ENCODE measurements at regions not wholly inside any gene's neighbourhood (a gene's known extent, or its start where the extent isn't known, plus 50 kb on each side); places are given as distances from the start of the nearest gene placed in this dataset.

- DNase-seq = no peak
These were observed 220.9 kb upstream of the CDC14C start for GRCh38 chr7:48703466-48703865.

- DNase-seq = no peak
These were observed 216.2 kb upstream of the CDC14C start for GRCh38 chr7:48708122-48708521.

- no peak for DNase-seq
These were observed 215.7 kb upstream of the CDC14C start for GRCh38 chr7:48708635-48709034.

DNA sequence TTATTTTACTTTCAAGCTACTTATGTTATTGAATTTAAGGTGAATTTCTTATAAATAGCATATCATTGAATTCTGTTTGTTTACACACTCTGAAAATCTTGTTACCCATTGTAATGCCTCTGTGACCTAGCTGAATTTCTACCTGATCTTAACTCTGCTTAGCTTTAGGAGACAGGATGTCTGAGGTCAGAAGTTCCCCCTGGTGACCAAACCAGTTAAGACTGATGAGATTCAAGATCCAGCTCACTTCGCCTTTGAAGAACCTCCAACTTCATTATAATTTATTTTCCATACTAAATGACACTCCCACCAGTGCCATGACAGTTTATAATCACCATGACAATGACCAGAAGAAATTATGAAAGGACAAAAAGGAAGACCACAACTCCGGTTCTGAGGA lies 213.4 kb upstream of the CDC14C start:
- DNase-seq = no peak

DNA sequence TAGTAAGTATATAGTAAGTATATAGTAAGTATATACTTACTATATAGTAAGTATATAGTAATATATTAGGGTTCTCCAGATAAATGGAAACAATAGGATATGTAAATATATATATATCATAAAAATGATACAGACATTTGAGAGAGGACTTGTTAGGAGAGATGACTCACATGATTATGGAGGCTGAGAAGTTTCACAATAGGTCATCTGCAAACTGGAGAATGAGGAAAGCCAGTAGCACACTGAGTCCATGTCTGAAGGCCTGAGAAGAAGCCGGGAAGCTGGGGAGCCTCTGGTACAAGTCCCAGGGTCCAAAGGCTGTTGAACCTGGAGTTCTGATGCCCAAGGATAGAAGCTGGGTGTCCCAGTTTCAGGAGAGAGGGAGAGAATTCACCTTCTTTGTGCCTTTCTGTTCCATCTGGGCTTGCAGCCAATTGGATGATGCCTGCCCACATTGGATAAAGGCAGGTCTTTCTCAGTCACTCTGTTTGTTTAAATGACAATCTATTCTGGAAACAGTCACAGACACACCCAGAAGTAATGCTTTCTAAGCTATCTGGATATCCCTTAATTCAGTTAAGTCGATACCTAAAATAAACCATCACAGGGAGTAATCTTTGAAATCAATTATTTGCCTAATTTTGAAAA lies 205.5 kb upstream of the CDC14C start:
- DNase-seq = no peak

- DNase-seq = no peak
These were observed 195.5 kb upstream of the CDC14C start for GRCh38 chr7:48728799-48729198.

DNA sequence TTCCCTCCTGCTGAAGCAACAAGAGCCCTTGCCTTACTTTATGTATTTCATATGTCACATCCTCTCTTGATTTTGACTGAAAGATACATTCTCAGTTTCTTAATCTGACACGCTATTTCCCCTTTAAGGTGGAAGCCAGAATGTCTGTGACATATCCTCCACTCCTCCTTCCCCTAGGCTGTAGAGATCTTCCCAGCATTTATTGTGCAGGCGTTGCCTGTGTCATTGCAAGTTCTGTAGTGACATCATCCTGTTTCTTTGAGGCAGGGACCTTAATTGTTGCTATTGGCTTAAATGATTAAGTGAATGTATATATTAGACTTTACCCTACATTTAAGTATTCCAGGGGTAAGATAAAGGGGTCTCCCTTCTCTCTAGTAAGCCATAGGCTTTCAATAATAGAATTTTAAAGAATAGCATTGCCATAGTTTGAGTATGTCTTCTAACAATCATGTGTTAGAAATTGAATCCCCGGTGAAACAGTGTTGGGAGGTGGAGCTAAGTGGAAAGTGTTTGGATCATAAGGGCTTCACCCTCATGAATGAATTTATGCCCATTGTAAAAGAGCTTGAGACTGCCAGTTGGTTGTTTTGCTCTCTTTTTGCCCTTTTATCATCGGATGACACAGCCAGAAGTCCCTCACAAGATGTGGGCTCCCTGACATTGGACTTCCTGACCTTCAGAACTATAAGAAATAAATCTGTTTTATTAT lies 189.5 kb upstream of the CDC14C start:
- no peak for DNase-seq

DNA sequence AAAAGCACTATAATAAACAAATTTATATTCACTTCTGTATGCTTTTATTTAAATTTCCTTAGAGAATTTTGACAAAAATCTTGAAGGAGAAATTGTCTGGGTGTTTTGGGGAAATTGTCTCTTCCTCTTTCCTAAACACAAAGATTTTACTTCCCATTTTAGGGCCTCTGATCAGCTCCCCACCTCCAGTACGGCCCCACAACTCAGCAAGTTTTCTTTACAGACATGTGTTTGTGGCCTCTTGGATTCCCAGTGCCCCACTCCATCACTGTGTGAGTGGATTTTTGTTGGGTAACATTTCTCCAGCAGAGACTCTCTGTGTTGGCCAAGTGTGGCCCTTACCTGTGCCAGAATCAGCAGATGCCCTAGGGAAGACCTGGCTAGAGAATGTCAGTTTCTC lies 182.8 kb upstream of the CDC14C start:
- DNase-seq = no peak

DNA sequence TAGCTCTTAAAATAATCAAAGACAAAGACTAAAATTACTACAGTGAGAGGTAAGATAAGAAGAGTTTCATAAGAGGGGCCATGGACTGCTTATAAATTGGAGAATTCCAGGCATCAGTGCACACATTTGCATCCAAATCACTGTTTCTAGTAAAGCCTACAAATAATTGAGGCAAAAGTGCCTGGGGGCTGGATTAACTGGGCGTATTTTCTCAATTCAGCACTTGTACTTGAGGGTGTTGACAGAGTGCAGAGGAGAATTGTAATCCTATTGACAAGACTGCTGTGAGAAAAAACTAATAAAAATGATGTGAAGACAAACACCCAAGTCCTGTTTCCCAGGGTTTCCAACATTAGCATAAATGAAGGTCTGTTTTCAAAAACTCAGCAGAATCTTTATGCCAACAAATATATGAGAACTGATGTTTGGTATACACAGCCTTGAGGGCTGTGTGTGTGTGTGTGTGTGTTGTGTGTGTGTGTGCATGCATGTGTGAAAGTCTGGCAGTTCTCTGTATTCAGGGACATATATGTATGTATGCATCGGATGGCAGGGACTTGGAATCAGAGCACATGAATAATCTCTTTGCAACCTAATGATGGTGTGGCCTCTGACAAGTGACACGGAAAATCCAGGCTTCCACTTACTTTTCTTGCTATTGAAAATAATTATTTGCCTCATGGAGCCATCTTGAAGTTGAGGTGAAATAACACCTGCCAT lies 182.1 kb upstream of the CDC14C start:
- no peak for DNase-seq

- DNase-seq = no peak
These were observed 176.1 kb upstream of the CDC14C start for GRCh38 chr7:48748081-48748833.

GRCh38 chr7:48755061-48755555 lies 169.2 kb upstream of the CDC14C start:
- DNase-seq = peak; percentile 3

DNA sequence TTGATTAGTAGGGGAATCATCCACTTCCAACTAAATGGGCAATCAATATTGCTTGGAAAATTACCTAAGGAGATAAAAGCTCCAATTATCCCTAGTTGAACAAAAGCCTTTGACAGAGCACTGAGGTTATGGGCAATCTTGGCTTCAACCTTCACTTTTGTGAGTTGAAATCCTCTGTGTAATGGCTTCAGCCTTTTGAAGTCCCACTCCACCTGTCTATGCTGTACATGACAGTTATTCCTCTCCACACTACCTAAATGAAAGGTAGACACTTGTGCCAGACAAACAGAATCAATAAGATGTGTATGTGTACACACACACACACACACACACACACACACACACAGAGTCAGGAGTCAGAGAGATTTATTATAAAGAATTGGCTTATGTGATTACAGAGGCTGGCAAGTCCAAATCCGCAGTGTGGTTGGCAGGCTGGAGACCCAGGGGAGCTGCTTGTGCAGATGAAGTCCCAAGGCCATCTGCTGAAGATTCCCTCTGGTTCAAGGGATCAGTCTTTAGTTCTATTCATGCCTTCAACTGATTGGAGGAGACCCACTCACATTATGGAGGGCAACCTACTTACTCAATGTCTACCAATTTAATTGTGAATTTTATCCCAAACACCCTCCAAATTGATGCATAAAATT lies 164.8 kb upstream of the CDC14C start:
- no peak for DNase-seq

GRCh38 chr7:48760528-48761265 lies 163.7 kb upstream of the CDC14C start:
- no peak for DNase-seq

GRCh38 chr7:48780862-48781261 lies 143.5 kb upstream of the CDC14C start:
- DNase-seq = no peak

GRCh38 chr7:48781752-48782151 lies 142.6 kb upstream of the CDC14C start:
- DNase-seq = peak; percentile 23

- DNase-seq = peak; percentile 0
These were observed 141.8 kb upstream of the CDC14C start for GRCh38 chr7:48782511-48782910.

DNA sequence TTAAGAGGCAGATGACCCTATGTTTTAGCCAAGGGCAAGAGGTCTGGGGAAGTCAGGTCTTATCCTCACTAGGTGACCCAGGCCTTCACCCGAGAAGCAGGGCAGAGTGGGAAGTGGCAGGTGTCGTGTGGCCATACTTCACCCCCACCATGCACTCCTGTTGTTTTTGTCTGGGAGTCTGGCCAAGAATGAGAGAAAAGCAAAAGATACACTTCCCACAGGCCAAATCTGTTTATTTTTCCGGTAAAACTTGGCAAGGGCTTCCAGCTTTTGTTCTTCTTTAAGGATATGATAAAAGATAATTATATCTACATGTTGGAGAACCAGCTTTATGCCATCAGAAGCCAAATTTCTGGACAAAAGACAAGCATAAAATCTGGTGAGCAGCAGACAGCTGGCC lies 137.4 kb upstream of the CDC14C start:
- DNase-seq = no peak

DNA sequence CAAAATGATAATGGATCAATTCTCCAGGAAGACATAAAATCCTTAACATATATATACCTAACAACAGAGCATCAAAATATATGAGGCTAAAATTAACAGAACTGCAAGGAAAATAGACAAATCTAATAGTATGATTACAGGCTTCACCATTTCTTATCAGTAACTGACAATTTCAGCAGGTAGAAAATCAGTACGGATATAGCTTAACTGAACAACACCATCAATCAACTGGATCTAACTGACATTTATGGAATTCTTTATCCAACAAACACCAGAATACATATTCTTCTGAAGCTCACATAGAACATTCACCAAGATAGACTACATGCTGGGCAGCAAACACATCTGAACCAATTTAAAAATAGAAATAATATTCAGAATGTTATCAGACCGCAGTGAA lies 121.1 kb upstream of the CDC14C start:
- DNase-seq = no peak

GRCh38 chr7:48806731-48807130 lies 117.6 kb upstream of the CDC14C start:
- DNase-seq = no peak

DNA sequence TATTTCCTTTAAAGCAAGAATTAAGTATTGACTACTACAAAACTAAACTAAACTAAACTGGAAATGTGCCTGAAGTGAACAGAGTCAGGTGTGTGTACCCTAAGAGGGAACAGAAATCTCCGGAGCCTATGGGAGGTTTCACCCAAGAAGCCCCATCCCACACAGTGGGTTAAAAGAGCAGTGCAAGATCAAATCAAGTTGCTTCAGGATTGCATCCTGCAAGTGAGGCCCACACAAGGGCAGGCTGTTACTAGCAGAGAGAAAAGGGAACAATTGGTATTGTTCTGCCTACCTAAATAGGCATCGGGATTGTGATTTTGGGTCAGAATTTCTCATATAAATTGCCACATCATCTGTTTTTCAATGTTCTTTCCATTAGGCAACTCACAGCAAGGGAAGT lies 113.3 kb upstream of the CDC14C start:
- DNase-seq = no peak

DNA sequence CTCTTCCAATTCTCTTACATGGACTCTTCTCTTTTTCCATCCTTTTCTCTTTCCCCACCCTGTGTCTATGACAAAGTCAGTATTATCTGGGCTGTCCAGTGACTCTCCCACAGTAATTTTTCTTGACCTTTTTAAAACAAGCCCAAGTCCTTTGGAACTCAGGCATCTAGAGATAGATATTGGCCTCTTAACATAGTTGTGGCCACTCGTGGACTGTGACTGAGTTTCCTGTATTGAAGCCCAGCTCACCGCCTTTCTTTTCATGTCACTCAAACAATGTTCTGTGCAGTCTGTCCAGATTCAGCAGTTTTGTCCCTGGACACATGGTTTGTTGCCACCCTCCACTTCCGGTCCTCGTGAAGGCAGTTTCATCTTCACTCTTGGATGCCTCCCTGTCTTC lies 110.9 kb upstream of the CDC14C start:
- DNase-seq = no peak

- no peak for DNase-seq
These were observed 102.2 kb upstream of the CDC14C start for GRCh38 chr7:48822138-48822537.

Data from fibroblast of skin of scalp (primary cell).